GM18505 (cell line): ENCODE measurements at regions not wholly inside any gene's neighbourhood (a gene's known extent, or its start where the extent isn't known, plus 50 kb on each side); places are given as distances from the start of the nearest gene placed in this dataset.
A peak's percentile ranks its signal among the peaks of the same experiment; 100 is the strongest.
"Not testable (repeated sequence)": the region's sequence is repeated elsewhere in the genome, so short reads cannot be mapped to it uniquely, and the experiment has no call there.

Source experiments
- ATAC-seq: cut with Tn5 transposase; IDR thresholded peaks from one replicate; pipeline ENCODE4 v1.9.1; 2021; ENCODE audit not compliant: unreplicated experiment
- POLR2A ChIP-seq: IDR thresholded peaks from 4 replicates; pipeline ENCODE4 v1.6.1; 2011; ENCODE audit warnings: borderline replicate concordance; ENCODE audit not compliant: insufficient read depth, insufficient read length; ENCODE audit errors: extremely low read depth

GRCh38 chr4:43607400-43607799 is 714.9 kb downstream of the GRXCR1 start:
- peak; percentile 30 for ATAC-seq
- TF ChIP-seq POLR2A: no peak

- no peak for TF ChIP-seq POLR2A
- ATAC-seq: peak; percentile 88
Measured at GRCh38 chr4:43607827-43608461, 715.4 kb downstream of the GRXCR1 start.

- TF ChIP-seq POLR2A: no peak
- no peak for ATAC-seq
Measured at GRCh38 chr4:43619219-43619618, 726.7 kb downstream of the GRXCR1 start.

GRCh38 chr4:43637893-43638292 is 745.4 kb downstream of the GRXCR1 start:
- not testable (repeated sequence) for ATAC-seq

- no peak for ATAC-seq
- no peak for TF ChIP-seq POLR2A
Measured at GRCh38 chr4:43651991-43652390, 759.5 kb downstream of the GRXCR1 start.

GRCh38 chr4:43659547-43659946 is 767.0 kb downstream of the GRXCR1 start:
- not testable (repeated sequence) for ATAC-seq

- not testable (repeated sequence) for ATAC-seq
Measured at GRCh38 chr4:43672265-43672885, 776.2 kb downstream of the KCTD8 start.

- no peak for ATAC-seq
Measured at GRCh38 chr4:43680421-43680820, 768.2 kb downstream of the KCTD8 start.

GRCh38 chr4:43682551-43682950 is 766.1 kb downstream of the KCTD8 start:
- TF ChIP-seq POLR2A: no peak

More at GRCh38 chr4:43680421-43680820, 768.2 kb downstream of the KCTD8 start:
- TF ChIP-seq POLR2A: no peak

GRCh38 chr4:43690116-43690515 is 758.5 kb downstream of the KCTD8 start:
- no peak for ATAC-seq
- TF ChIP-seq POLR2A: no peak

More at GRCh38 chr4:43682551-43682950, 766.1 kb downstream of the KCTD8 start:
- ATAC-seq: no peak

GRCh38 chr4:43693876-43694275 is 754.7 kb downstream of the KCTD8 start:
- ATAC-seq: no peak
- no peak for TF ChIP-seq POLR2A

- no peak for TF ChIP-seq POLR2A
- no peak for ATAC-seq
Measured at GRCh38 chr4:43709443-43709842, 739.2 kb downstream of the KCTD8 start.

GRCh38 chr4:43716721-43717395 is 731.8 kb downstream of the KCTD8 start:
- TF ChIP-seq POLR2A: no peak
- no peak for ATAC-seq

- TF ChIP-seq POLR2A: no peak
- no peak for ATAC-seq
Measured at GRCh38 chr4:43718369-43718768, 730.2 kb downstream of the KCTD8 start.

- no peak for ATAC-seq
- no peak for TF ChIP-seq POLR2A
Measured at GRCh38 chr4:43732829-43733426, 715.7 kb downstream of the KCTD8 start.

GRCh38 chr4:43742083-43742482 is 706.5 kb downstream of the KCTD8 start:
- no peak for TF ChIP-seq POLR2A
- no peak for ATAC-seq
